ENCODE measurements at regions not wholly inside any gene's neighbourhood (a gene's known extent, or its start where the extent isn't known, plus 50 kb on each side); places are given as distances from the start of the nearest gene placed in this dataset.

GRCh38 chr4:144371485-144371884 lies 231.0 kb upstream of the GYPA start:
- Histone ChIP-seq H3K27me3 (replicated peaks; ENCODE audit: control insufficient read depth, insufficient read depth, low read length) (peaks cover 2% of the 10 kb centered on the region), H3K4me1 (ENCODE audit: control insufficient read depth, insufficient read depth, low read length) (no peaks in the 10 kb centered on the region), H3K36me3 (ENCODE audit: control insufficient read depth, insufficient read depth, low read length, severe bottlenecking) (no peaks in the 10 kb centered on the region), H3K9me3 (ENCODE audit: control insufficient read depth, low read length) (no peaks in the 10 kb centered on the region), H3K4me3 (ENCODE audit: low read length) (no peak overlapping the region), H3K9ac (ENCODE audit: low read length) (no peak overlapping the region)
- DNase-seq (ENCODE audit: low read depth): peak; percentile 50

DNA sequence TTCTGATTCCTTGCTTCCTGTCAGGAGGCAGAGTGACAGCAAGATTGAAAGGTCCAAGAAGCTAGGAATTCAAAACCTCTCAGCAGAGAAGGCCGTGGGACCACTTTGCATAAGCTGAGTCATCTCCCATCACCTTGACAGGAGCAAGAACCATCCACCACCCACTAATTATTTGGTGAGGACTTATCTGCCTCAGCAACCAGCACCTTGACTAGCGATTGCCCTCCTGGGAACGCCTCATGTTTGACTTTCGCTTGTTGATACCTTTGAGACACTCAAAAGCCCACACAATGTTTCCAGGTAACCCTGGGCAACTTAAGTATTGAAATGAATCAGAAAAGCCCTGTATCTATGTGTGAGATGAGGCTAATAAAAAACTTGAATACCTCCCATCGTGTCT lies 233.5 kb upstream of the GYPA start:
- H3K27me3 ChIP-seq (replicated peaks; ENCODE audit: control insufficient read depth, insufficient read depth, low read length): no peaks in the 10 kb centered on the region
- no peak for DNase-seq (ENCODE audit: low read depth)
- no peaks in the 10 kb centered on the region for H3K36me3 ChIP-seq (ENCODE audit: control insufficient read depth, insufficient read depth, low read length, severe bottlenecking)

DNA sequence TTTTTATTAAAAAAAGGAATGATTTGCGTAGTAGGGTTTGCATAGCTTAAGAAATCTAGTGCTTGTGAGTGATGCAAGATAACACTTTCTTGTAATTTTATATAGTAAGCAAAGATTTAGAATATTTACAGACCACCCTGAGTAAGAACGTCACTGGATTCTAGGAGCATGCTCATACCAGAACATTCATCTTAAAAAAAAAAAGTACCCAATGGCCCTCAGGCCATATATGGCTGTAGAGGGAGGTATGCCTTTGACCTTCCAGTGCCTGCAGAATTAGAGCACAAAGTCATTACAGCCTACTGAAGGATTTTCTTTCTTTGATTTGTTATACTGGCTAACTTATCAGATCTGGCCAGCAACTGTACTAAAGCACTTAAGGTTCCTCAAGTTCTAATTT lies 236.3 kb upstream of the GYPA start:
- no peaks in the 10 kb centered on the region for H3K36me3 ChIP-seq (ENCODE audit: control insufficient read depth, insufficient read depth, low read length, severe bottlenecking)
- no peak overlapping the region for H3K4me3 ChIP-seq (ENCODE audit: low read length)
- H3K9me3 ChIP-seq (ENCODE audit: control insufficient read depth, low read length): no peaks in the 10 kb centered on the region
- H3K4me1 ChIP-seq (ENCODE audit: control insufficient read depth, insufficient read depth, low read length): no peaks in the 10 kb centered on the region
- H3K9ac ChIP-seq (ENCODE audit: low read length): no peak overlapping the region
- DNase-seq (ENCODE audit: low read depth): no peak
- H3K27me3 ChIP-seq (replicated peaks; ENCODE audit: control insufficient read depth, insufficient read depth, low read length): no peaks in the 10 kb centered on the region

More for the DNA sequence above, 233.5 kb upstream of the GYPA start:
- no peak overlapping the region for H3K4me3 ChIP-seq (ENCODE audit: low read length)
- H3K4me1 ChIP-seq (ENCODE audit: control insufficient read depth, insufficient read depth, low read length): no peaks in the 10 kb centered on the region
- H3K9ac ChIP-seq (ENCODE audit: low read length): no peak overlapping the region
- no peaks in the 10 kb centered on the region for H3K9me3 ChIP-seq (ENCODE audit: control insufficient read depth, low read length)

- Histone ChIP-seq H3K27me3 (replicated peaks; ENCODE audit: control insufficient read depth, insufficient read depth, low read length) (no peaks in the 10 kb centered on the region), H3K4me3 (ENCODE audit: low read length) (no peak overlapping the region), H3K9me3 (ENCODE audit: control insufficient read depth, low read length) (peaks cover 16% of the 10 kb centered on the region), H3K36me3 (ENCODE audit: control insufficient read depth, insufficient read depth, low read length, severe bottlenecking) (no peaks in the 10 kb centered on the region), H3K9ac (ENCODE audit: low read length) (no peak overlapping the region), H3K4me1 (ENCODE audit: control insufficient read depth, insufficient read depth, low read length) (no peaks in the 10 kb centered on the region)
- DNase-seq (ENCODE audit: low read depth): no peak
Observed at GRCh38 chr4:144384408-144384807, 243.9 kb upstream of the GYPA start.

GRCh38 chr4:144399927-144400326 lies 246.0 kb upstream of the HHIP start:
- peak; percentile 91 for DNase-seq (ENCODE audit: low read depth)
- no peak overlapping the region for H3K4me3 ChIP-seq (ENCODE audit: low read length)
- no peak overlapping the region for H3K9ac ChIP-seq (ENCODE audit: low read length)
- no peaks in the 10 kb centered on the region for H3K36me3 ChIP-seq (ENCODE audit: control insufficient read depth, insufficient read depth, low read length, severe bottlenecking)
- H3K27me3 ChIP-seq (replicated peaks; ENCODE audit: control insufficient read depth, insufficient read depth, low read length): peaks cover 6% of the 10 kb centered on the region
- H3K9me3 ChIP-seq (ENCODE audit: control insufficient read depth, low read length): peaks cover 3% of the 10 kb centered on the region
- no peaks in the 10 kb centered on the region for H3K4me1 ChIP-seq (ENCODE audit: control insufficient read depth, insufficient read depth, low read length)

DNA sequence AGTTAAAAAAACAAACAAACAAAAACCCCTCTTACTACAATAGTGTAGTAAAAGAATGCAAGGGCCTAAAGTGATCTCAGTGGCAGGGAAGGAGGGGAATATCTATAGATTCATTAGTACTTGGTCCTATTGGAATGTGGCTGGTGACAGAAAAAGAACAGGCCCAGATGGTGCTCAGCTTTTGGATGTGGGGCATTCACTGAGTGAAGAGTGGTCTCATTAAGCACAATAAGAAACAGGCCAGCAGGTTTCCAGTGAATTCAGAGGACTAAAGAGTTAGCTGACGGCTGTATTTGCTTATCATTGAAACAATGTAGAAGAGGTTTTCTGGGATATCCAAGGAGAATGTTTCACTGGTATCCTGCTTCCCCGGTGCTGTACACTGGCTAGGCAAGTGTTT lies 243.8 kb upstream of the HHIP start:
- Histone ChIP-seq H3K4me3 (ENCODE audit: low read length) (no peak overlapping the region), H3K9ac (ENCODE audit: low read length) (no peak overlapping the region), H3K9me3 (ENCODE audit: control insufficient read depth, low read length) (peaks cover 3% of the 10 kb centered on the region), H3K27me3 (replicated peaks; ENCODE audit: control insufficient read depth, insufficient read depth, low read length) (peaks cover 12% of the 10 kb centered on the region), H3K4me1 (ENCODE audit: control insufficient read depth, insufficient read depth, low read length) (no peaks in the 10 kb centered on the region), H3K36me3 (ENCODE audit: control insufficient read depth, insufficient read depth, low read length, severe bottlenecking) (no peaks in the 10 kb centered on the region)
- DNase-seq (ENCODE audit: low read depth): no peak

- Histone ChIP-seq H3K4me3 (ENCODE audit: low read length) (no peak overlapping the region), H3K36me3 (ENCODE audit: control insufficient read depth, insufficient read depth, low read length, severe bottlenecking) (no peaks in the 10 kb centered on the region), H3K4me1 (ENCODE audit: control insufficient read depth, insufficient read depth, low read length) (no peaks in the 10 kb centered on the region), H3K27me3 (replicated peaks; ENCODE audit: control insufficient read depth, insufficient read depth, low read length) (peaks cover 12% of the 10 kb centered on the region), H3K9ac (ENCODE audit: low read length) (no peak overlapping the region), H3K9me3 (ENCODE audit: control insufficient read depth, low read length) (peaks cover under 1% of the 10 kb centered on the region)
- no peak for DNase-seq (ENCODE audit: low read depth)
Observed at GRCh38 chr4:144402999-144403398, 243.0 kb upstream of the HHIP start.

DNA sequence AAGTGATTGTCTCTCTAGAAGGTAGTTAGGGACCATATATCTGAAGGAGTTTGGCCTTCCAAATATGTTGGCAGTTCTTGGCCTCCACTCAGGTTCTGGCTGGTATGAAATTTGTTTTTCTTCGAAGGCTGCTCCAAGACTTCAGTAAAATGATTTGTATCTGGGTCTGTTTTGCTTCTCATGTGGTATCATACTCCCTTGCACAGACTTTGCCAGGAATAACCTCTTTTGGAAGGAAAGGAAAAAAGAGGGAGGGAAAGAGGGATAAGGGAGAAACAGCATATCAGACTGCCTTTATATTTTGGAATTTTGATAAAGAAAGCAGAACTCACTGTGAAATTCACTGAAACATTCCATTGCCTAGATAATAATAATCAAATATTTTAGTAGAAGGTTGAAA lies 242.1 kb upstream of the HHIP start:
- Histone ChIP-seq H3K36me3 (ENCODE audit: control insufficient read depth, insufficient read depth, low read length, severe bottlenecking) (no peaks in the 10 kb centered on the region), H3K4me1 (ENCODE audit: control insufficient read depth, insufficient read depth, low read length) (no peaks in the 10 kb centered on the region), H3K4me3 (ENCODE audit: low read length) (no peak overlapping the region), H3K9me3 (ENCODE audit: control insufficient read depth, low read length) (no peaks in the 10 kb centered on the region), H3K9ac (ENCODE audit: low read length) (no peak overlapping the region), H3K27me3 (replicated peaks; ENCODE audit: control insufficient read depth, insufficient read depth, low read length) (peaks cover 12% of the 10 kb centered on the region)
- DNase-seq (ENCODE audit: low read depth): no peak

- DNase-seq (ENCODE audit: low read depth): no peak
- Histone ChIP-seq H3K9me3 (ENCODE audit: control insufficient read depth, low read length) (no peaks in the 10 kb centered on the region), H3K9ac (ENCODE audit: low read length) (no peak overlapping the region), H3K27me3 (replicated peaks; ENCODE audit: control insufficient read depth, insufficient read depth, low read length) (peaks cover 8% of the 10 kb centered on the region), H3K36me3 (ENCODE audit: control insufficient read depth, insufficient read depth, low read length, severe bottlenecking) (no peaks in the 10 kb centered on the region), H3K4me1 (ENCODE audit: control insufficient read depth, insufficient read depth, low read length) (peaks cover 3% of the 10 kb centered on the region), H3K4me3 (ENCODE audit: low read length) (no peak overlapping the region)
Observed at GRCh38 chr4:144409525-144409924, 236.4 kb upstream of the HHIP start.

- Histone ChIP-seq H3K9me3 (ENCODE audit: control insufficient read depth, low read length) (no peaks in the 10 kb centered on the region), H3K4me1 (ENCODE audit: control insufficient read depth, insufficient read depth, low read length) (peaks cover 3% of the 10 kb centered on the region), H3K4me3 (ENCODE audit: low read length) (no peak overlapping the region), H3K27me3 (replicated peaks; ENCODE audit: control insufficient read depth, insufficient read depth, low read length) (peaks cover 4% of the 10 kb centered on the region), H3K9ac (ENCODE audit: low read length) (no peak overlapping the region), H3K36me3 (ENCODE audit: control insufficient read depth, insufficient read depth, low read length, severe bottlenecking) (no peaks in the 10 kb centered on the region)
- no peak for DNase-seq (ENCODE audit: low read depth)
Observed at GRCh38 chr4:144410230-144410783, 235.6 kb upstream of the HHIP start.

DNA sequence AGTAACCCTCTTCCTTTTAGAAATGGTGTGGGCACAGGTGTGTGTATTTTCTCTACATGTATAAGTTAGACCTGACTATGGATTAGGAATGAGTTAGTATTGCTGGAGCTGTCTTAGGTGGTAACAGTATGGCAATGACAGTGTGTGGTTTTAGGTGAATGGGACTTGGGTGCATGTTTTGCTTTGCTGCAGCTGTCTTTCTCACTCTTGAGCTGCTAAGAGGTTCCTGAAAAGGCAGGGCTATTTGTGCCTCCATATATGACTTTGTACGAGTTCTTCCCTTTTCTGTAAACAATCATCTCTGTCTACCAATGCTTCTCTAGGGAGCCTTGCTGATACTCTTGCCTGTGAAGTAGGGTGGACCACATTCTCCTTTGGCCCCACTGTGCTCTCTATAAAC lies 234.8 kb upstream of the HHIP start:
- Histone ChIP-seq H3K27me3 (replicated peaks; ENCODE audit: control insufficient read depth, insufficient read depth, low read length) (no peaks in the 10 kb centered on the region), H3K4me1 (ENCODE audit: control insufficient read depth, insufficient read depth, low read length) (peaks cover 3% of the 10 kb centered on the region), H3K4me3 (ENCODE audit: low read length) (no peak overlapping the region), H3K36me3 (ENCODE audit: control insufficient read depth, insufficient read depth, low read length, severe bottlenecking) (no peaks in the 10 kb centered on the region), H3K9me3 (ENCODE audit: control insufficient read depth, low read length) (no peaks in the 10 kb centered on the region), H3K9ac (ENCODE audit: low read length) (no peak overlapping the region)
- DNase-seq (ENCODE audit: low read depth): no peak

GRCh38 chr4:144411700-144412099 lies 234.3 kb upstream of the HHIP start:
- Histone ChIP-seq H3K36me3 (ENCODE audit: control insufficient read depth, insufficient read depth, low read length, severe bottlenecking) (no peaks in the 10 kb centered on the region), H3K4me3 (ENCODE audit: low read length) (no peak overlapping the region), H3K4me1 (ENCODE audit: control insufficient read depth, insufficient read depth, low read length) (peaks cover 3% of the 10 kb centered on the region), H3K27me3 (replicated peaks; ENCODE audit: control insufficient read depth, insufficient read depth, low read length) (no peaks in the 10 kb centered on the region), H3K9me3 (ENCODE audit: control insufficient read depth, low read length) (no peaks in the 10 kb centered on the region), H3K9ac (ENCODE audit: low read length) (no peak overlapping the region)
- no peak for DNase-seq (ENCODE audit: low read depth)
